GM12878 (cell line): ENCODE measurements at regions not wholly inside any gene's neighbourhood (a gene's known extent, or its start where the extent isn't known, plus 50 kb on each side); places are given as distances from the start of the nearest gene placed in this dataset.

Source experiments
- ATAC-seq: fragments of 200-7000 bp; cut with Tn5 transposase; 3 replicates; pipeline ENCODE4 v1.9.1; 2020; ENCODE audit warnings: mild to moderate bottlenecking, moderate library complexity
- BruUV-seq: library from RNA; stranded (reverse); fragments of 400-500 nt; replicated peaks from 2 replicates; lab custom pipeline; 2021; lab: Mats Ljungman, UMichigan
- CTCF ChIA-PET: fragments of 300-600 bp; sonication (Branson Sonifier 250); formaldehyde crosslinking; extraction: SDS; loops from one replicate; lab custom pipeline; 2021; ENCODE audit warnings: inconsistent platforms; lab: Yijun Ruan, JAX
- POLR2A ChIA-PET: fragments of 350-600 bp; formaldehyde crosslinking; extraction: SDS; loops from one replicate; lab custom pipeline; 2021; ENCODE audit warnings: inconsistent platforms; lab: Charles Lee
- RAD21 ChIA-PET: fragments of 300-600 bp; sonication (Branson Sonifier 250); formaldehyde crosslinking; loops from one replicate; lab custom pipeline; 2023; ENCODE audit warnings: antibody characterized with exemption; ENCODE audit not compliant: unreplicated experiment; lab: Charles Lee
- SMC1A ChIA-PET: fragments of 300-600 bp; sonication (Branson Sonifier 250); formaldehyde crosslinking; loops from one replicate; lab custom pipeline; 2023; ENCODE audit not compliant: unreplicated experiment, uncharacterized antibody; lab: Charles Lee
- DNase-seq: peaks from one replicate; pipeline ENCODE4 v3.0.0-alpha.2; 2011; ENCODE audit warnings: low read depth, low spot score
- FAIRE-seq: peaks from 3 replicates; lab custom pipeline; 2011; peaks lifted over from hg19 to GRCh38; lab: Jason Lieb, UNC
- H2AFZ ChIP-seq: 2 replicates; pipeline ENCODE4 v1.6.0; 2011; ENCODE audit warnings: low read depth, low read length, control low read depth; ENCODE audit not compliant: control insufficient read depth
- H3K27ac ChIP-seq: 2 replicates; pipeline ENCODE4 v1.5.1; 2011; ENCODE audit warnings: control low read depth; ENCODE audit not compliant: control insufficient read depth, insufficient read depth
- H3K27me3 ChIP-seq, 2 experiments: replicated peaks in 1 of 2; 2 replicates each; pipeline versions ENCODE4 v1.6.0 to v1.6.1; 2011; ENCODE audit warnings: low read length in 1 of 2; ENCODE audit not compliant: control insufficient read depth in 2 of 2, insufficient read depth in 2 of 2
- H3K36me3 ChIP-seq, 2 experiments: 2 replicates each; pipeline ENCODE4 v1.5.1; 2011; ENCODE audit warnings: low read length in 1 of 2; ENCODE audit not compliant: control insufficient read depth in 2 of 2, insufficient read depth in 2 of 2
- H3K4me1 ChIP-seq: 2 replicates; pipeline ENCODE4 v1.6.1; 2011; ENCODE audit warnings: mild to moderate bottlenecking, low read length, moderate library complexity, mixed read lengths; ENCODE audit not compliant: control insufficient read depth, insufficient read depth
- H3K4me2 ChIP-seq: 2 replicates; pipeline ENCODE4 v1.6.0; 2011; ENCODE audit warnings: control low read depth; ENCODE audit not compliant: control insufficient read depth, insufficient read depth
- H3K4me3 ChIP-seq: fragments of 200-600 bp; sonication (generic); 2 replicates; pipeline ENCODE4 v1.5.1; 2016
- H3K79me2 ChIP-seq: 2 replicates; pipeline ENCODE4 v1.6.0; 2011; ENCODE audit warnings: low read length; ENCODE audit not compliant: control insufficient read depth, insufficient read depth
- H3K9ac ChIP-seq: 2 replicates; pipeline ENCODE4 v1.8.0; 2011; ENCODE audit warnings: low read length, control low read depth, mixed read lengths; ENCODE audit not compliant: control insufficient read depth, insufficient read depth
- H3K9me3 ChIP-seq: replicated peaks from 3 replicates; pipeline ENCODE4 v1.5.1; 2011; ENCODE audit warnings: mild to moderate bottlenecking, low read length; ENCODE audit not compliant: control insufficient read depth, insufficient read depth
- H4K20me1 ChIP-seq: 2 replicates; pipeline ENCODE4 v1.6.0; 2011; ENCODE audit not compliant: control insufficient read depth, insufficient read depth
- CREB1 ChIP-seq: IDR thresholded peaks from 2 replicates; pipeline ENCODE4 v1.6.1; 2012; ENCODE audit warnings: low read depth, mild to moderate bottlenecking, inconsistent platforms
- EP300 ChIP-seq, 2 experiments: fragments of 150-350 bp in 1 of 2; IDR thresholded peaks; 2 replicates each; pipeline ENCODE4 v1.6.1; 2011 to 2012; ENCODE audit warnings: low read depth in 2 of 2, low read length in 2 of 2, borderline replicate concordance in 1 of 2, improper control_type of control experiment in 1 of 2, inconsistent platforms in 1 of 2; ENCODE audit not compliant: control insufficient read depth in 1 of 2
- JUNB ChIP-seq: IDR thresholded peaks from 2 replicates; pipeline ENCODE4 v1.6.1; 2016; ENCODE audit warnings: antibody characterized with exemption, mild to moderate bottlenecking
- PAX5 ChIP-seq: IDR thresholded peaks from 2 replicates; pipeline ENCODE4 v1.6.1; 2011; ENCODE audit warnings: low read depth, low read length, borderline replicate concordance
- POLR2A ChIP-seq: IDR thresholded peaks from 2 replicates; pipeline ENCODE4 v1.6.1; 2011; ENCODE audit warnings: low read depth, mild to moderate bottlenecking, low read length
- POU2F2 ChIP-seq: IDR thresholded peaks from 3 replicates; pipeline ENCODE4 v1.6.1; 2011; ENCODE audit warnings: low read depth, mild to moderate bottlenecking, low read length, borderline replicate concordance
- SREBF1 ChIP-seq: IDR thresholded peaks from 2 replicates; pipeline ENCODE4 v1.6.1; 2012; ENCODE audit warnings: mild to moderate bottlenecking, low read length
- SREBF2 ChIP-seq: IDR thresholded peaks from 2 replicates; pipeline ENCODE4 v1.6.1; 2012; ENCODE audit warnings: mild to moderate bottlenecking, low read length
- YBX1 ChIP-seq: fragments of 450-650 bp; IDR thresholded peaks from 2 replicates; pipeline ENCODE4 v1.6.1; 2016; ENCODE audit warnings: antibody characterized with exemption
- ZNF274 ChIP-seq: IDR thresholded peaks from one replicate; pipeline ENCODE4 v1.8.0; 2011; ENCODE audit not compliant: insufficient read length, insufficient read depth
- ZNF384 ChIP-seq: IDR thresholded peaks from 2 replicates; pipeline ENCODE4 v1.6.1; 2012; ENCODE audit warnings: low read depth, mild to moderate bottlenecking, low read length, improper control_type of control experiment, borderline replicate concordance
- in situ Hi-C: fragments of 300-500 bp; cut with MboI; formaldehyde crosslinking; loops from 9 replicates; pipeline ENCODE4 v1.14.3; 2018; ENCODE audit warnings: mixed read lengths
- intact Hi-C: fragments of 100-400 bp; cut with micrococcal nuclease; formaldehyde crosslinking; loops from one replicate; pipeline ENCODE4 v1.14.2; 2022; ENCODE audit not compliant: unreplicated experiment

DNA sequence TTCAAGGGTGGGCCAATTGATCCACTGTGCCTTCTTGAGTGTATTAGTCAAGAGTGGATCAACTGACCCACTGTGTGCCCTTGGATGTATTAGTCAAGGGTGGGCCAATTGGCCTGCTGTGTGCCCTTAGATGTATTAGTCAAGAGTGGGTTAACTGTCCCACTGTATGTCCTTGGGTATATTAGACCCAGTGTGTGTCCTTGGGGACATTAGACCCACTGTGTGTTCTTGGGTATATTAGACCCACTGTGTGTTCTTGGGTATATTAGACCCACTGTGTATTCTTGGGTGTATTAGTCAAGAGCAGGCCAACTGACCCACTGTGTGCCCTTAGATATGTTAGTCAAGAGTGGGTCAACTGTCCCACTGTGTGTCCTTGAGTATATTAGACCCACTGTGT is 601.8 kb downstream of the TYW1 start:
- Histone ChIP-seq H4K20me1 (no peaks in the 10 kb centered on the region), H3K9ac (no peak overlapping the region), H3K4me1 (no peaks in the 10 kb centered on the region), H3K4me2 (no peak overlapping the region), H3K4me3 (no peak overlapping the region), H2AFZ (no peak overlapping the region), H3K27ac (no peak overlapping the region), H3K9me3 (no peaks in the 10 kb centered on the region), H3K27me3 (no peaks in the 10 kb centered on the region), H3K36me3 (no peaks in the 10 kb centered on the region), H3K79me2 (no peaks in the 10 kb centered on the region)
- BruUV-seq = no TSS peak
- TF ChIP-seq SREBF2 (no peak), CREB1 (no peak), POLR2A (no peak), PAX5 (no peak), POU2F2 (no peak), YBX1 (no peak), JUNB (no peak), ZNF274 (no peak), SREBF1 (no peak), ZNF384 (no peak), EP300 (IDR thresholded peaks at IDR 0.05; ENCODE audit: borderline replicate concordance in 1 of 2, control insufficient read depth in 1 of 2, low read depth in 2 of 2, low read length in 2 of 2) (no peak)
- intact Hi-C loops = no loop called here
- ATAC-seq = no peak
- FAIRE-seq = no peak
- no peak for DNase-seq
- SMC1A ChIA-PET = no interaction called here
- in situ Hi-C loops = no loop called here
- RAD21 ChIA-PET = no interaction called here
- POLR2A ChIA-PET = no interaction called here
- CTCF ChIA-PET = no interaction called here
